Anterior cingulate cortex (tissue), 58 donors: ENCODE measurements at regions not wholly inside any gene's neighbourhood (a gene's known extent, or its start where the extent isn't known, plus 50 kb on each side); places are given as distances from the start of the nearest gene placed in this dataset.
A peak's percentile ranks its signal among the peaks of the same experiment; 100 is the strongest.
"Not testable (repeated sequence)": the region's sequence is repeated elsewhere in the genome, so short reads cannot be mapped to it uniquely, and the experiment has no call there.

Source experiments
- DNase-seq, 58 donors: peaks; one replicate each; lab custom pipeline; 2025; lab: John Stamatoyannopoulos, UW

DNA sequence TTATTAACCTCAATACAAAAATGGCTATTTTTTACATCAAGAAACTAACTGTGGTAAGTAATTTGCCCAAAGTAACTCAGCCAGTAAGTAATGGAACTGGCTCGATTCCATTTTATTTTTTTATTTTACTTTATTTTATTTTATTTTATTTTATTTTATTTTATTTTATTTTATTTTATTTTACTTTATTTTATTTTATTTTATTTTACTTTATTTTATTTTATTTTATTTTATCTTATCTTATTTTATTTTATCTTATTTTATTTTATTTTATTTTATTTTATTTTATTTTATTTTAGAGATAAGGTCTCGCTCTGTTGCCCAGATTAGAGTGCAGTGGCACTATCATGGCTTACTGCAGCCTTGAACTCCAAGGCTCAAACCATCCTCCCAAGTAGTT lies 516.3 kb upstream of the API5 start:
- DNase-seq = not testable (repeated sequence)

DNA sequence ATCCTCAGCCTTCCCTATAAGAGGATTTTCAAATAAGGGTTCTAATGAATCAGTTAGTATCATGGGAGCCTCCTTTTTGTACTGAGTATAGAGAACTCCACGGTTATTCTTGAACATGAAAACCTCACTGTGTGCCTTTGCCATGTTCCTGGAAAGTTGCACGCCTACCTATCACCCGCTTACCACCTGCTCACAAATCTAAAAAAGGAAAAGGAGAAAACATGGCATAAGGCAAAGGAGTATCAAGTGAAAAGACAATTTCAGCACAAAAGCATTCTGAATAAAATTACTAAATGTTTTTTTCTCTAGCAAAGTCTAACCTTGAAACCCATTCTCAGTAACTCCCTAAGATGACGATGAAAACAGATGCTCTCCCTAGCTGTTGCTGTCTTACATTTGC lies 511.8 kb upstream of the API5 start:
- DNase-seq = peak in 7 of 58 donors; percentile 2 to 52 (median 10)

DNA sequence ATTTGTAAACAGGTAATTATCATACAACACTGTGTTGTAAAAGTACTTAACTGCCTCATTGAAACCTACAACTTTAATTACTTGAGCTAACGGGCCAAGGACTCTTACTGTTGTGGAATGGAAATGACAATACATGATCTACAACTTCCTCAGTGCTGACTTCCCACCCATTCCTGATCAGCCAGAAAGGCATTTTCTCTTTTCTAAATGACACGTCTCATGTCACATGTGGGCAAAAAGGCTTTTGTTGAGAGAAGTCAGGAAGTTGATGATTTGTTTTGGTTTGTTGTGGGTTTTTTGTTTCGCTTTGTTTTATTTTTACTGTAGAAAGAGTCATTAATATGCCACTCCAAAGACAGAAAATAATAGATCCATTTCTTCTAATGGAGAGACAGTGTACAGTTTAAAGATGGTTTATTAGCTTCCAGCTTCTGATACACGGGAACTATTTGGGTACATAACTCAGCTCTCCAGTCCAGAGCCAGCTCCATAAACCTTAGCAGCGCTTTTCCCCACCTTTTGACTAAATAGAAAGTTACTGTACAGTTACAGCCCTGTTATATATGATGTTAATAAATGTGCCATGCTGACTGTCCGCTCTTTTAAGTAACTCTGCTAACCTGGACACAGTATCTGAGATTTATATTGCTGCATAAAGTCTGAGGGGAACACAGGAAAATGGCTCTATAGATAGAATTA lies 509.4 kb upstream of the API5 start:
- DNase-seq = no peak

DNA sequence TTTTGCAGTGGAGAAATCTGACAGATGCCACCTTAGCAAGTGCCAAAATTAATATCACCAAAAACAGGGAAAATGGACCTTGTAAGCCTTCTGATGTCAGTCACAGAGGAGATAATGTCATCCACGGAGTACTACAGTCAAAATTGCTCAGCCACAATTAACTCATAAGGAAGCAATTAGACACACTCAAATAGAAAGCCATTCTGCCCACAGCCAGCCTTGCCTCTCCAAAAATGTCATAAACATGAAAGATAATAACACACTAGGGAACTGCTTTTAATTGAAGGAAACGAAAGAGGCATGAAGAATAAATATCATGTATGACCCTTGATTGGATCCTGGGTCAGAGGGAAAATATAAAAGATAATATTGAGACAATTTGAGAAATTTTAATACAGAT lies 505.6 kb upstream of the API5 start:
- DNase-seq = no peak

DNA sequence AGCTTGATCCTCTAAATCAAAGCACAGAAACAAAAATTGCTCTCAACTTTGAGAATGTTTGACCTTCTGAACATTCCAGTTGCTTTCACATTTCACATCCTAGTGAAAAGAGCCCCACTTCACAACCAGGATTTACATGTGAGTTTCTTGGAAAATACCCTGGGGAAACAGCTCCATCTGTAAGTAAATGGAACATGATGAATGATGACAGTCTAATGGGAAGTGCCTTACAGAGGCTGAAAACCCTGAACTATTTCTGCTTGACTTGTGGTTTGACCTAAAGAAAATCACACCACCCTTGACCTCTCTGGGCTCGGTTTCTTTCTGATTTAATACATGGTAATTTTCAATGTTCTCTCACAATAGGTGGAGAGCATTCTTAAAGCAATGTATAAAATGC lies 499.4 kb upstream of the API5 start:
- DNase-seq = no peak

DNA sequence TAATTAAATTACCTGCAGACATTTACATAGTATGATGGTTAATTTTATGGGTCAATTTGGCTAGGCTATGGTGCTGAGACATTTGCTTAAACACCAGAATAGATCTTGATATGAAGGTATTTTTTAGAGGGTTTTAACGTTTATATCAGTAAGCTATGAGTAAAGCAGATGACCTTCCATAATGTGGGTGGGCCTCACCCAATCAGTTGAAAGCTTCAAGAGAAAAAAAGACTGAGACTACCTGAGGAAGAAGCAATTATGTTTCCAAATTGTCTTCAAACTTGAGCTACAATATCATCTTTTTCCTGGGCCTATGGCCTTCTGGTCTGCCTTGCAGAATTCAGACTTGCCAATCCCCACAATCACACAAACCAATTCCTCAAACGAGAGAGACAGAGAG lies 498.8 kb upstream of the API5 start:
- DNase-seq = no peak

DNA sequence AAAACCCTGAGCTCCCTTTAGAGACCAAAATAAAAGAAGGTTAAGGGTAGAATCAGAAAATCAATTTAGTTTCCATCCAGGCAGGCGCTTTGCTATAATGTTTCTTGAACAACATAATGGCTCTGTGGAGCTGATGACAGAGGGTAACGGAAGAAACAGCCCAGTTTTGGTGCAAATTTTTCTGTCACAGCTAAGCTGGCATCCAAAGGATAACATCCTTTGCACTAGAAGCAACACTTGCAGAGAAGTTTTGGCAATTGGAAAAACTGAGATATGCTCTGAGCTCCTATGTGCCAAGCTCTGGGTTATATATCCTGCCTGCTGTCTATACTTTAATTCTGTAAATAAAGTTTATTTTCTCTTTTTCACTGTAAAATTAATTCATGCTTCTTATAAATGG lies 495.3 kb upstream of the API5 start:
- no peak for DNase-seq

DNA sequence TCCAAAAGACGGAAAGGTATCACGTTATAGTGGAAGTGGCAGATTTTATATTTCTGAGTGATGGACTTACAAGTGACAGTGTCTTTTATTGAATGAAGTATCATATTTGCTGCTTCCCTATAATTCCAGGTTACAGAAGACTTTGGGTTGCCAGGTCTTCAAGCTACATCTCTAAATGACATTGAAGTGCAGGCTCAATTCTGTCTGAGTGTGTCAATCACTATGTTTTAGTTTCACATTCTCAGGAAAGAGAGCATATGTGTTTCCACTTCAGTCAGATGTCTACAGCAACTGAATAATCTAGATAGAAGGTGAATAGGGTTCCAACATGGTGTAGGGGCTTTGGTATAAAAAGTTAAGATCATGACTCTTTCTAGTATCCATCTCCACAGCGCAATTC lies 492.7 kb upstream of the API5 start:
- no peak for DNase-seq

DNA sequence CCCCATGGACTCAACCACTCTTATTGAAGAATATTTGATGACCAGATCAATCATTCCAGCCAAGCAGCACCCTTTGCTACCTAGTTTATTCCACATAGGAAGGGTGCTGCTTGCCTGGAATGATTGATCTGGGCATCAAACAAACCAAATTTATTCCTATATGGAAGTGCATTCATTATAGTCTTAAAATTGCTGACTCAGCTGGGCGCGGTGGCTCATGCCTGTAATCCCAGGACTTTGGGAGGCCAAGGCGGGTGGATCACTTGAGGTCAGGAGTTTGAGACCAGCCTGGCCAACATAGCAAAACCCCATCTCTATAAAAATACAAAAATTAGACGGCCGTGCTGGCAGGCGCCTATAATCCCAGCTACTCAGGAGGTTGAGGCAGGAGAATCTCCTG lies 489.6 kb upstream of the API5 start:
- not testable (repeated sequence) for DNase-seq

DNA sequence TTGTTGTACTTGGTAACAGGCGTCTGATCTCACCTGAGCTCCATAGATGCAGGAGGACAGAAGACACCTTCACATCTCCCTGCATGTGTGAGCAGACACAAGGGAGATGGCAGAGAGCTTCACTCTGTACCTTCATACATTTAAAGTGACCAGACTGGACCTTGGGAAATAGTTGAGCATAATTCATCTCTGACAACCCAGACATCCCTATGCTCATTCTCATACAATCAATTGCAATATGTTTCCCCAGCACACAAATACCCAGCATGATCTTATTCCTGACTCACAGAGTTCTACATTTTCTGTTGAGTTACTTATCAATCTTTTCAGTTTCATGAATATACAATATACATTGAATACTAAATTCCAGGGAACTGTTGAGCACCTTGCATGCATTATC lies 488.2 kb upstream of the API5 start:
- no peak for DNase-seq

DNA sequence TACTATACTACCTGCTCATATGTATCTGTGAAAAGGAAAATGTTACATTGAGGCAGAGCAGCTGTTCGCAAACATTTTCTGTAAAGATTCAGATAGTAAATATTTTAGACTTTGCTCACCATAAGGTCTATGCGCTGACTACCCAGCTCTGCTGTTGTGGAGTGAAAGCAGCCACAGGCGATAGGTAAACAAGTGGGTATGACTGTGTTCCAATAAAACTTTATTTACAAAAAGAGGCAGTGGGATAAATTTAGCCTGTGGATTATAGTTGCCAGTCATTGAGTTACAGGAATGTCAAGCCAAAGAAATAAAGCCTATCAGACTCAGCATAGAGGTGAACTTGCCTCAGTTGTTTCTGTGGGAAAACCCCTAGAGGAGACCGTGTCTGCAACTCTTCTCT lies 487.7 kb upstream of the API5 start:
- DNase-seq = no peak

DNA sequence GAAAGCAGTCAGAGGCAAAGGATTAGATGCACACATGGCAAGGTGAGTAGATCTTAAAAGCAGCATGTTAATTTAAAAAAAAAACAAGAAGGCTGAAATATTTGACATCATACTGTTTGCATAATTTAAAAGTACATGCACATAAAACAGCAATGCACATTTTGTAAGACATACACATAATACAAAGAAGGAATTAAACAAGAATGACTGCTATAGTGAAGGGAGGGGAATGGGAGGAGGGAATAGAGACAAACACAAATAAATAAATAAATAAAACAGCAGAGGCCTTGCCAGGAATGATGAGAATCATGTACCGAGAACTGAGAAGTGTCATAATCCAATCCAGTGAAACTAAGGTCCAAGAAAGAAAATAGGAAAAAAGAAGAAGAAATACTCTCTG lies 486.2 kb upstream of the API5 start:
- no peak for DNase-seq

DNA sequence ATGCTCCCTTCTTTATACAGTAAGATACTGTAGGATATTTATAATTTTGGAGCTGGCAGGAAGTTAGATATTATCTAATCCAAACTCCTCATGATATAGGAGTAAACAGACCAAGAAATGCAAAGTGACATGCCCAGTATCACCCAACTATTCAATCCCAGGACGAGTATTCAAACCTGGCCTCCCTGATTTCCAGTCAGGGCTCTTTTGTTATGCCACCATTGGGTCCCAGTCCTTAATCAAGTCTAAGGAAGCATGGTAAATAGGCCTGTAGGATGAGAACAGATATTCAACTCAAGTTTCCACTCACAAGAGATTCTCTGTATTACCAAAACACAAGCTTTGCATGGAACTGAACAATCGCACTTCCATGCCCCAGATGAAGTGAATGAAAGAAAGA lies 484.0 kb upstream of the API5 start:
- DNase-seq = no peak

DNA sequence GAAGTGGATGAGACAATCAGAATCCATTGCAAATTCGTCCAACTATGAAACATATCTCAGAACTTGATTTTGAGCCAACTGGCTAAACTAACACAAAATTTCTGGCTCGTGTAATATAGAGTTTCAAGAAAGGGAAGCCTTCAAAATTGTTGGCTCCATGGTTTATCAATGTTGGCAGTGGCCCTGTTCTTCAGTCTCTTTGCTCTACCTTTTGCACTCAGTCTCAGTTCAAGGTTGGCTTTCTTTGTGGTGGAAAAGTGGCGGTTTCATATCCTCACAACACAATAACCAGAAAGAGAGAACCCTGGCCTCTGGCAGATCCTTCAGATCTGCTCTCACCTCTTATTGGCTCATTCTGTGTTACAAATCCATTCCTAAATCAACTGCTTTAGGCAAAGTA lies 473.8 kb upstream of the API5 start:
- DNase-seq = no peak

DNA sequence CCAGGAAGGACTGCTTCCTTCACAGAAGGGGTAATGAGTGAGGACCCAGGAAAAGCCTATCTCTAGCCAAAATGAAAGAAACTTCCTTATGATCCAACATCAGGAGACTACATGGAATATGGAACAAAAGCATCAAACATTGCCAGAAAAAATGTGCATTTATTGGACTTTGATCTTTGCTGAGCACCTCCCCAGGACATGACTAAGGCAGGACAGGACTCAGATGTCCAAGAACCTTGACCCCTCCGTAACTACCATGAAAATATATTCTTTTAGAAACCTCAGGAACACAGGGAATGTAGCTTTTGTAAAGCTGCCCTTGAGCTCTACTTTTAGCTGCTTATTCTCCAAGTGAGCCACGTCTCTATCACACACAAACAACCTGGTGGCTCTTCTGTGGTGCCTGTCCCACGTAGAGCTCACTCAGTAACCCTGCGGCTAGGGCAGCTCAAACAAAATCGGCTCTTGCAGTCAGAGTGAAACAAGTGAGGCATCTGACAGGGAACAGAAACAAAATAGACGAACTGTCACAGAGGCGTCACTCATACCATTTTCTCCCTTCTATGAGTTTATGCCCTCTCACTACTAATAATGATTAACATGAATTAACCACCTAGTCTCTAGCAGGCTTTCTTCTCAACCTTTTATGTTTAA lies 471.5 kb upstream of the API5 start:
- peak in 2 of 58 donors; percentile 1 to 3 for DNase-seq

DNA sequence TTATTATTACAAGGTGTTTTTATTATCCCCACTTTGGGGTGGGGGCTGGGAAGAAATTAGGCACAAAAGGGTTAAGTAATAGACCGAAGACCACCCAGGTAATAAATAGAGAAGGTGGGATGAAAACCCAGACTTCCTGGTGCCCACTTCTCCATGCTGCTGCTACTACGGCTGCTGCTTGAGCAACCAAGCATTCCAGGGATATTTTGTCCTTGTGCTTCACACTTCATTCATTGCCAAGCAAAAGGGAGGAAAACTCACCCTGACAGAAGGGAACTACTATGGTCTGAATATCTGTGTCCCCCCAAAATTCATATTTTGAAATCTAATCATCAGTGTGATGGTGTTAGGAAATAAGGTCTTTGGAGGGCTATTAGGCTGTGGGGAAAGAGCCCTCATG lies 470.9 kb upstream of the API5 start:
- no peak for DNase-seq

DNA sequence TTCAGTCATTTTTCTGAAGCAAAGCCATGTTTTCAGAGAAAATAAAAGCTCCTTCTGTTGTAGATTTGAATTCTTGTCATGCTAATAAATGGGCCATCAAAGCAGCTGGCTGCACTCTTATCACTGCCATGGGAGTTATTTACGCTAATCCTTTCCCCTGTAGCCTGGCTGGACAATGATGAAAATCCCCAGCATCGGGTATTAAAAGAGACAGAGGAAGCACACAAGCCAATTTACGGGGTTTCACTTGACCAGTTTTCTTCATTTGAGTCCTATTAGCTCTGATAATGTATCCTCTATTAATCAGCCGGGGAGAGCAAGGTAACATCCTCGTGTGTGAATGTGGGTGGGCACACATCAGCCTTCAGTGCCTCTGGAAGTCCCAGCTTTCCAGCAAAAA lies 470.2 kb upstream of the API5 start:
- DNase-seq = no peak

DNA sequence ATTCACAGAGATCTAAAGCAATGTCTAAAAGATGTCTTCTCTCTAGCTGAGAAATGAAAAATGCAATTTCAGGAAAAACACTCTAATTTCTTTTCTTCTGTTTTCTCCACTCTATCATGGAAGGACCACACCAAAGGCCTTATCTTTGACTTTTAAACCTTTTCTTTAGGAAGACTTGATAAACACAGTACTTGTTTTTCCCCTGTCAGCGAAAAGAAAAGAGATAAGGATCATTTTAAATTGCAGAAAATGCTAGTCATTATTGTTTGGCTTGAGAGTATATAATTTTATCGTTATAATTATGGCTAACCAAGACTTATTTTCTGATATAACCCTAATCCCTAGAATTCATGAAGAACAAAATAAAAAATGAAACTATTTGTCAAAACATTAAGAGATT lies 462.4 kb upstream of the API5 start:
- DNase-seq = no peak

DNA sequence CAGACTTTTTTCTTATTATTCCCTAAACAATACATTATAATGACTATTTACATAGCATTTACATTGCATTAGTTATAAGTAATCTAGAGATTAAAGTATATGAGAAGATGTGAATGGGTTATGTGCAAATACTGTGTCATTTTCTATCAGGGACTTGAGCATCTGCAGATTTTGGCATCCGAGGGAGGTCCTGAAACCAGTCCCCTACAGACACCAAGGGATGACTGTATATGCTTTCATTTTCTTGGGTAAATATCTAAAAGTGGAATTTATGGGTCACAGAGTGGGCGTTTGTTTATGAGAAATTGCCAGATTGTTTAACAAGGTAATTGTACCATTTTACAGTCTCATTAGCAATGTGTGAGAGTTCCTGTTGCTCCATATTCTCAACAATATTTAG lies 454.5 kb upstream of the API5 start:
- DNase-seq = no peak

DNA sequence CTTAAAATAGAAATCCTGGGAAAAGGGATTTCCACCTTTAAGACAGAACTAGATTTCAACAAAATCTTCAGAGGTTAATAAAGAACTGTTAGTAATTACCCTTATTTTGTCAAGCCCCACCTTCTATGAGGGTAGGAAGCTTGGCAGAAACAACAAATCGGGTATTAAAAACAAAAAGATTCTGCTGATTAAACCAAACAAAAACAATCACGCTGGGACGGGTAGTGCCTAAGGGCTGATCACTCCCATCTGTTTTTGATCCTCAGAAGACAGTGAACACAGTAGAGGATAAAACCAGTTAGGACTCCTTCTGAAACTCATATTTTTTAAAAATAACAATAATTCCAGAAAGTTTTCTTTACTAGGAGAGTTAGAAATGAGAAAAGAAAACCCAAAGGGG lies 441.3 kb upstream of the API5 start:
- DNase-seq = no peak

DNA sequence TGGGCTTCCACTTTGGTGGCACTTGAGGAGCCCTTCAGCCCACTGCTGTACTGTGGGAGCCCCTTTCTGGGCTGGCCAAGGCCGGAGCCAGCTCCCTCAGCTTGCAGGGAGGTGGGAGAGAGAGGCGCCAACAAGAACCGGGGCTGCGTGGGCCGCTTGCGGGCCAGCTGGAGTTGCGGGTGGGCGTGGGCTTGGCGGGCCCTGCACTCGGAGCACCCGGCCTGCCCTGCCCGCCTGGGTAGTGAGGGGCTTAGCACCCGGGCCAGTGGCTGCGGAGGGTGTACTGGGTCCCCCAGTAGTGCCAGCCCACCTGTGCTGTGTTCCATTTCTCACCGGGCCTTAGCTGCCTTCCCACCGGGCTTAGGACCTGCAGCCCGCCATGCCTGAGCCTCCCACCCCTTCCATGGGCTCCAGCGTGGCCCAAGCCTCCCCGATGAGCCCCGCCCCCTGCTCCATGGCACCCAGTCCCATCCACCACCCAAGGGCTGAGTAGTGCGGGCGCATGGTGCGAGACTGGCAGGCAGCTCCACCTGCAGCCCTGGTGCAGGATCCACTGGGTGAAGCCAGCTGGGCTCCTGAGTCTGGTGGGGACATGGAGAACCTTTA lies 437.9 kb upstream of the API5 start:
- DNase-seq = not testable (repeated sequence)

DNA sequence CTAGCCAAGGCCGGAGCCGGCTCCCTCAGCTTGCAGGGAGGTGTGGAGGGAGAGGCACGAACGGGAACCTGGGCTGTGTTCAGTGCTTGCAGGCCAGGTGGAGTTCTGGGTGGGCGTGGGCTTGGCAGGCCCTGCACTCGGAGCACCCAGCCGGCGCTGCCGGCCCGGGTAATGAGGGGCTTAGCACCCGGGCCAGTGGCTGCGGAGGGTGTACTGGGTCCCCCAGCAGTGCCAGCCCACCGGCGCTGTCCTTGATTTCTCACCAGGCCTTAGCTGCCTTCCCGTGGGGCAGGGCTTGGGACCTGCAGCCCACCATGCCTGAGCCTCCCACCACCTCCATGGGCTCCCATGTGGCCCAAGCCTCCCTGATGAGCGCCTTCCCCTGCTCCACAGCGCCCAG lies 430.5 kb upstream of the API5 start:
- not testable (repeated sequence) for DNase-seq
